ENCODE measurements at regions not wholly inside any gene's neighbourhood (a gene's known extent, or its start where the extent isn't known, plus 50 kb on each side); places are given as distances from the start of the nearest gene placed in this dataset.

DNA sequence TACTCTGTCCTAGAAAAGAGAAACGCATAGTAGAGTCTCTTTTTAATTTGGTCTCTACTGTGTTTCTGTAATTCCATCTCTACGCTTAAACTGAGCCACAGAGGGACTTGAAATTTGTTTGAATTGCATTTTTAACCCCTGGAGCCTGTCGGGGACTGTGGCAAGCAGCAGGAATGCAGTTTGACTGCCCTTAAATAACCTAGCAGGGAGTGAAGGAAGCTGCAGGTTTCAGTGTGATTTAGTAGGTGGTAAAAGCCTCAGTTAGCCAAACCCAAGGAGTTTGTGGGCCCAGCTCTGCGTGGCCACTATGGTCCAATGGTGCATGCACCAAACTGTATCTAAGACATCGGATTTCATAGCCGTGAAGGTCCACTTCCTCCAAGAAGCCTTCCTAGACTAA is 70.3 kb upstream of the MC3R start:
- DNase-seq, result no peak

DNA sequence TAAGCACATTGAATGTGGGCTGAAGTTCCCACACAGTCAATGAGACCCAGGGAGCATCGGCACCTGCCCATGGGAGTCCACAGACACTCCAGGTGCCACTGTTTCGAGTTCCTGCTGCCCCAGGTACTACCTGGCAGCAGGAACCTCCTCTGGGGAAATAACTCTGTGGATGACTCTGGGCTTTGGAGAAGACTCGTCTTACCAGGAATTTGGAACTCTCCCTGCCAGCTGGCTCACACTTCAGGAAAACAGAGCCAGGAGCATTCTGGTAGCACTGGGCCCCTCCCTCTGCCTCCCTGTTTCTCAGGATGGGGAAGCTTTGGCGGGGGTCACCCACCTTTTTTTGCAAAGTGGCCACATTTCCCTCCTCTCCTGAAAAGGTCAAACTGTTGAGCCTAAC is 69.5 kb upstream of the MC3R start:
- DNase-seq, result no peak

DNA sequence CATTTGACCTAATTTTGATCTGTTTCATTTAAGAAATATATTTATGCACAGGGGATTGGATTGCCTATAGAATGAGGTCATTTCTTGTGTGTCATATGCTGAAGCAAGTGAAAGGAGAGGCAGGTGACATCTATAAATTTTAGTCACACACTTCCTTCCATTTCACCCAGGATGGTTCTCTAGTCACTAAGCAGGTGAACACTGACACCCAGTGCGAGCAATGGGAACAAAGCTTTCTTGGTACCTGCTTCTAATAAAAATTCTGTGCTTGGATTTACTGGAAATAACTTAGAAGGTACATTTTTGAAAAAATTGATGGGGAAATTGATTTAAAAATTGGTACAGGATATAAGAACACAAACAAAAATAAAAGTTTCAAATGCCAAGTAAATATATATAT is 66.9 kb upstream of the MC3R start:
- DNase-seq, result no peak

GRCh38 chr20:56187534-56188165 is 60.9 kb upstream of the MC3R start:
- DNase-seq, result no peak

- no peak for DNase-seq
These were observed 54.5 kb upstream of the MC3R start for GRCh38 chr20:56194042-56194441.

- no peak for DNase-seq
These were observed 52.6 kb upstream of the MC3R start for GRCh38 chr20:56195946-56196345.

Data from NCI-H2107 (cell line).